ENCODE measurements at regions not wholly inside any gene's neighbourhood (a gene's known extent, or its start where the extent isn't known, plus 50 kb on each side); places are given as distances from the start of the nearest gene placed in this dataset.

DNA sequence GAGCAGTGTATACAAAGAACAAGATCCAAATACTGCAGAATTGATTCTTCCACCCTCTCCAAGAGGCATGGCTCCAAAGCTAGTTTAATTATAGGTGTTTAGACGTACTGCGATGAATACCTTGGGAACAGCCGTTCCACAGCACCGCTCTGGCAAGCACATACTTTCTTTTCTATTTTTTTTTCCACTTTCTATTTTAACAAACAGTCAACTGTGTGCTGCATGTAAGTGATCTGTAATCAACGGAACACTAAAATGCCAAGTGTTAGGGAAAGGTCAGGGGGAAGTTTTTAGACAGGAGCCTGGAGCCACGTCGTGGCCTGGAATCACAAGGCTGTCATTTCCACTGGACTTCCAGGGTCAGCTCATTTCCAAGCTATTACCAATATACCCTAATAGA is 486.4 kb upstream of the DAB1 start:
- TF ChIP-seq, protein P1, sequence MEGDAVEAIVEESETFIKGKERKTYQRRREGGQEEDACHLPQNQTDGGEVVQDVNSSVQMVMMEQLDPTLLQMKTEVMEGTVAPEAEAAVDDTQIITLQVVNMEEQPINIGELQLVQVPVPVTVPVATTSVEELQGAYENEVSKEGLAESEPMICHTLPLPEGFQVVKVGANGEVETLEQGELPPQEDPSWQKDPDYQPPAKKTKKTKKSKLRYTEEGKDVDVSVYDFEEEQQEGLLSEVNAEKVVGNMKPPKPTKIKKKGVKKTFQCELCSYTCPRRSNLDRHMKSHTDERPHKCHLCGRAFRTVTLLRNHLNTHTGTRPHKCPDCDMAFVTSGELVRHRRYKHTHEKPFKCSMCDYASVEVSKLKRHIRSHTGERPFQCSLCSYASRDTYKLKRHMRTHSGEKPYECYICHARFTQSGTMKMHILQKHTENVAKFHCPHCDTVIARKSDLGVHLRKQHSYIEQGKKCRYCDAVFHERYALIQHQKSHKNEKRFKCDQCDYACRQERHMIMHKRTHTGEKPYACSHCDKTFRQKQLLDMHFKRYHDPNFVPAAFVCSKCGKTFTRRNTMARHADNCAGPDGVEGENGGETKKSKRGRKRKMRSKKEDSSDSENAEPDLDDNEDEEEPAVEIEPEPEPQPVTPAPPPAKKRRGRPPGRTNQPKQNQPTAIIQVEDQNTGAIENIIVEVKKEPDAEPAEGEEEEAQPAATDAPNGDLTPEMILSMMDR (IDR thresholded peaks at IDR 0.05) = no peak
- TF ChIP-seq POLR2A (IDR thresholded peaks at IDR 0.05) = no peak
